ENCODE measurements at regions not wholly inside any gene's neighbourhood (a gene's known extent, or its start where the extent isn't known, plus 50 kb on each side); places are given as distances from the start of the nearest gene placed in this dataset.

DNA sequence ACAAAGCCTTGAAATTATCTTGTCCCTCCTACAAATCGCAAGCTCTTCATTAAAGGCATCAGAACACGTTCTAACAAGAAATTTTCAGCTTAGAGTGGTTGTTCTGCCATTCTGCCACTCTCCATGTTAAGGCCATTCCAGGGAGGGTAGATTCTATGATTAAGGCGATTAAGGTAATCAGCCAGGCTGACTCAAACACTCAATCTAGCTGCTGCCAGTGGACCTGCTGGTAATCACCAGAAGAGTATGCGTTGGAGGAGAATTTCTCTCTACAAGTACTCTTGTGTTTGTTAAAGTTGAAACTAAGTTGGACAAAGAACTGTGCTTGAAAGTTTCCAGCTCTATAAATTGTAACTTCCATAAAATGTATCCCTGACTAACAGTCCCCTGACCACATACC, 149.2 kb upstream of the COL1A2 start:
- no peak overlapping the region for H3K27ac ChIP-seq
- no peaks in the 10 kb centered on the region for H3K27me3 ChIP-seq
- no peaks in the 10 kb centered on the region for H3K9me3 ChIP-seq
- TF ChIP-seq CTCF (IDR thresholded peaks at IDR 0.05): no peak
- intact Hi-C loops (cut with DNase I; ENCODE audit: low total_unique reads): no loop called here
- H3K4me1 ChIP-seq: no peaks in the 10 kb centered on the region
- no peak for DNase-seq
- no peak overlapping the region for H3K4me3 ChIP-seq
- H3K36me3 ChIP-seq: no peaks in the 10 kb centered on the region

GRCh38 chr7:94247970-94248369, 146.7 kb upstream of the COL1A2 start:
- no peaks in the 10 kb centered on the region for H3K27me3 ChIP-seq
- H3K9me3 ChIP-seq: no peaks in the 10 kb centered on the region
- intact Hi-C loops (cut with DNase I; ENCODE audit: low total_unique reads): no loop called here
- H3K4me1 ChIP-seq: no peaks in the 10 kb centered on the region
- TF ChIP-seq CTCF (IDR thresholded peaks at IDR 0.05): no peak
- H3K36me3 ChIP-seq: no peaks in the 10 kb centered on the region
- no peak for DNase-seq
- no peak overlapping the region for H3K27ac ChIP-seq
- H3K4me3 ChIP-seq: no peak overlapping the region

DNA sequence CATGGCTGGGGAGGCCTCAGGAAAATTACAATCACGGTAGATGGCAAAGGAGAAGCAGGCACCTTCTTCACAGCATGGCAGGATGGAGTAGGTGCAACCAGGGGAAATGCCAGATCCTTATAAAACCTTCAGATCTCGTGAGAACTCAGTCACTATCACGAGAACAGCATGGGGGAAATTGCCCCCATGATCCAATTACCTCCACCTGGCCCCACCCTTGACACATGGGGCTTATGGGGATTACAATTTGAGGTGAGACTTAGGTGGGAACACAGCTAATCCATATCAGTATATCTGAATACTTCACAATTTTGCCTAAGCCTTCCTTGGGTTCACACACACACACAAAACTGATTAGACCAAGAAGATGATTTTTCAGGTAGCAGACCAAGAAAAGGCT, 145.1 kb upstream of the COL1A2 start:
- no peak overlapping the region for H3K4me3 ChIP-seq
- H3K27ac ChIP-seq: no peak overlapping the region
- H3K36me3 ChIP-seq: no peaks in the 10 kb centered on the region
- H3K9me3 ChIP-seq: no peaks in the 10 kb centered on the region
- no peaks in the 10 kb centered on the region for H3K27me3 ChIP-seq
- H3K4me1 ChIP-seq: no peaks in the 10 kb centered on the region
- no peak for TF ChIP-seq CTCF (IDR thresholded peaks at IDR 0.05)
- DNase-seq: no peak
- intact Hi-C loops (cut with DNase I; ENCODE audit: low total_unique reads): no loop called here

- no peak for DNase-seq
- Histone ChIP-seq H3K27me3 (no peaks in the 10 kb centered on the region), H3K9me3 (no peaks in the 10 kb centered on the region), H3K27ac (no peak overlapping the region), H3K4me1 (no peaks in the 10 kb centered on the region), H3K36me3 (no peaks in the 10 kb centered on the region), H3K4me3 (no peak overlapping the region)
- intact Hi-C loops (cut with DNase I; ENCODE audit: low total_unique reads): no loop called here
- no peak for TF ChIP-seq CTCF (IDR thresholded peaks at IDR 0.05)
Observed at GRCh38 chr7:94250124-94250523, 144.6 kb upstream of the COL1A2 start.

- TF ChIP-seq CTCF (IDR thresholded peaks at IDR 0.05): no peak
Observed at GRCh38 chr7:94250987-94251386, 143.7 kb upstream of the COL1A2 start.

GRCh38 chr7:94252124-94252523, 142.6 kb upstream of the COL1A2 start:
- Histone ChIP-seq H3K4me3 (no peak overlapping the region), H3K27me3 (no peaks in the 10 kb centered on the region), H3K27ac (no peak overlapping the region), H3K4me1 (no peaks in the 10 kb centered on the region), H3K9me3 (no peaks in the 10 kb centered on the region), H3K36me3 (no peaks in the 10 kb centered on the region)
- intact Hi-C loops (cut with DNase I; ENCODE audit: low total_unique reads): no loop called here
- no peak for TF ChIP-seq CTCF (IDR thresholded peaks at IDR 0.05)
- DNase-seq: no peak

More at GRCh38 chr7:94250987-94251386, 143.7 kb upstream of the COL1A2 start:
- H3K27me3 ChIP-seq: no peaks in the 10 kb centered on the region
- no peak overlapping the region for H3K4me3 ChIP-seq
- H3K36me3 ChIP-seq: no peaks in the 10 kb centered on the region
- H3K27ac ChIP-seq: no peak overlapping the region
- intact Hi-C loops (cut with DNase I; ENCODE audit: low total_unique reads): no loop called here
- H3K9me3 ChIP-seq: no peaks in the 10 kb centered on the region
- no peaks in the 10 kb centered on the region for H3K4me1 ChIP-seq
- DNase-seq: no peak

Data from tibial artery (tissue), 4 donors.